ENCODE measurements at regions not wholly inside any gene's neighbourhood (a gene's known extent, or its start where the extent isn't known, plus 50 kb on each side); places are given as distances from the start of the nearest gene placed in this dataset.
"Not testable (repeated sequence)": the region's sequence is repeated elsewhere in the genome, so short reads cannot be mapped to it uniquely, and the experiment has no call there.

GRCh38 chr3:139109271-139109670, 64.6 kb upstream of the PRR23C start:
- CTCF ChIA-PET = no interaction called here

GRCh38 chr3:139110072-139110830, 65.6 kb upstream of the PRR23C start:
- peaks cover 15 to 33% (median 22%) of the 10 kb centered on the region in 5 donors for H3K27me3 Mint-ChIP-seq
- H3K4me3 Mint-ChIP-seq = no peak overlapping the region
- CTCF ChIA-PET = interaction anchor here (0.6 kb wide), 1 partner anchor 447 kb away, joined by 6 read pairs; no protein-coding TSS in a partner anchor

More at GRCh38 chr3:139109271-139109670, 64.6 kb upstream of the PRR23C start:
- intact Hi-C loops (cut with micrococcal nuclease) = no loop called here
- no peaks in the 10 kb centered on the region for H3K36me3 Mint-ChIP-seq
- no peaks in the 10 kb centered on the region for H3K36me3 ChIP-seq (ENCODE audit: control insufficient read depth in 2 of 3, insufficient read depth in 3 of 3, low read length in 3 of 3)
- no peak overlapping the region for H3K27ac Mint-ChIP-seq
- peaks cover 15 to 33% (median 22%) of the 10 kb centered on the region in 5 donors for H3K27me3 Mint-ChIP-seq
- H3K9me3 ChIP-seq (ENCODE audit: control insufficient read depth in 2 of 3, low read length in 3 of 3) = no peaks in the 10 kb centered on the region
- H3K27me3 ChIP-seq (ENCODE audit: control insufficient read depth in 2 of 2, insufficient read depth in 2 of 2, low read length in 2 of 2) = no peaks in the 10 kb centered on the region
- no peaks in the 10 kb centered on the region for H3K4me1 ChIP-seq (ENCODE audit: control insufficient read depth in 2 of 2, insufficient read depth in 2 of 2, low read length in 2 of 2)
- ATAC-seq (no peak), DNase-seq (peak in 1 of 9 donors; percentile 4)
- no peak overlapping the region for H3K4me3 Mint-ChIP-seq
- H3K4me1 Mint-ChIP-seq = peaks cover 0 to 8% (median 6%) of the 10 kb centered on the region in 7 donors
- H3K27ac ChIP-seq (ENCODE audit: low read depth, low read length) = no peak overlapping the region
- POLR2A ChIA-PET = no interaction called here
- H3K4me3 ChIP-seq (ENCODE audit: low read length) = no peak overlapping the region
- no peaks in the 10 kb centered on the region for H3K9me3 Mint-ChIP-seq

GRCh38 chr3:139110929-139111328, 66.2 kb upstream of the PRR23C start:
- H3K27ac Mint-ChIP-seq; H3K9me3 ChIP-seq (ENCODE audit: control insufficient read depth in 2 of 3, low read length in 3 of 3); H3K4me1 Mint-ChIP-seq; H3K36me3 Mint-ChIP-seq; H3K36me3 ChIP-seq (ENCODE audit: control insufficient read depth in 2 of 3, insufficient read depth in 3 of 3, low read length in 3 of 3); ATAC-seq; H3K4me3 ChIP-seq (ENCODE audit: low read length); H3K27ac ChIP-seq (ENCODE audit: low read depth, low read length); H3K9me3 Mint-ChIP-seq; H3K4me1 ChIP-seq (ENCODE audit: control insufficient read depth in 2 of 2, insufficient read depth in 2 of 2, low read length in 2 of 2); POLR2A ChIA-PET; H3K27me3 ChIP-seq (ENCODE audit: control insufficient read depth in 2 of 2, insufficient read depth in 2 of 2, low read length in 2 of 2); H3K4me3 Mint-ChIP-seq: not testable (repeated sequence)
- intact Hi-C loops (cut with micrococcal nuclease) = loop anchor here in 1 of 2 donors (10.0 kb wide), 1 partner anchor 176 kb away; no protein-coding TSS in a partner anchor
- CTCF ChIA-PET = interaction anchor here (0.6 to 1.3 kb wide), 2 partner anchors 20 to 446 kb away, joined by 3 to 6 read pairs; no protein-coding TSS in a partner anchor
- peaks cover 15 to 33% (median 22%) of the 10 kb centered on the region in 5 donors for H3K27me3 Mint-ChIP-seq
- peak in 1 of 9 donors; percentile 1 for DNase-seq

More at GRCh38 chr3:139110072-139110830, 65.6 kb upstream of the PRR23C start:
- peak in 1 of 9 donors; percentile 8 for DNase-seq
- Mint-ChIP-seq H3K4me1 (peaks cover 0 to 7% (median 6%) of the 10 kb centered on the region in 7 donors), H3K9me3 (no peaks in the 10 kb centered on the region), H3K36me3 (no peaks in the 10 kb centered on the region), H3K27ac (peak overlapping the region in 1 of 9 donors; percentile 0)
- ATAC-seq = no peak
- no peak overlapping the region for H3K4me3 ChIP-seq (ENCODE audit: low read length)
- intact Hi-C loops (cut with micrococcal nuclease) = loop anchor here in 1 of 2 donors (10.0 kb wide), 1 partner anchor 175 kb away; no protein-coding TSS in a partner anchor
- no peaks in the 10 kb centered on the region for H3K4me1 ChIP-seq (ENCODE audit: control insufficient read depth in 2 of 2, insufficient read depth in 2 of 2, low read length in 2 of 2)
- H3K36me3 ChIP-seq (ENCODE audit: control insufficient read depth in 2 of 3, insufficient read depth in 3 of 3, low read length in 3 of 3) = no peaks in the 10 kb centered on the region
- no peak overlapping the region for H3K27ac ChIP-seq (ENCODE audit: low read depth, low read length)
- POLR2A ChIA-PET = no interaction called here
- no peaks in the 10 kb centered on the region for H3K9me3 ChIP-seq (ENCODE audit: control insufficient read depth in 2 of 3, low read length in 3 of 3)
- no peaks in the 10 kb centered on the region for H3K27me3 ChIP-seq (ENCODE audit: control insufficient read depth in 2 of 2, insufficient read depth in 2 of 2, low read length in 2 of 2)

- H3K9me3 ChIP-seq (ENCODE audit: control insufficient read depth in 2 of 3, low read length in 3 of 3) = no peaks in the 10 kb centered on the region
- no peaks in the 10 kb centered on the region for H3K27me3 ChIP-seq (ENCODE audit: control insufficient read depth in 2 of 2, insufficient read depth in 2 of 2, low read length in 2 of 2)
- Mint-ChIP-seq H3K4me3 (no peak overlapping the region), H3K27ac (no peak overlapping the region), H3K27me3 (peaks cover 13 to 33% (median 22%) of the 10 kb centered on the region in 5 donors), H3K9me3 (no peaks in the 10 kb centered on the region), H3K36me3 (no peaks in the 10 kb centered on the region), H3K4me1 (peaks cover 0 to 7% (median 6%) of the 10 kb centered on the region in 7 donors)
- ChIA-PET POLR2A (interaction anchor here (1.0 kb wide), 1 partner anchor 219 kb away, joined by 3 read pairs; no protein-coding TSS in a partner anchor), CTCF (interaction anchor here (1.0 to 1.3 kb wide), 2 partner anchors 9 to 20 kb away, joined by 3 to 4 read pairs; no protein-coding TSS in a partner anchor)
- H3K4me3 ChIP-seq (ENCODE audit: low read length) = no peak overlapping the region
- no peaks in the 10 kb centered on the region for H3K36me3 ChIP-seq (ENCODE audit: control insufficient read depth in 2 of 3, insufficient read depth in 3 of 3, low read length in 3 of 3)
- no peak overlapping the region for H3K27ac ChIP-seq (ENCODE audit: low read depth, low read length)
- peak; percentile 64 for ATAC-seq
- no peaks in the 10 kb centered on the region for H3K4me1 ChIP-seq (ENCODE audit: control insufficient read depth in 2 of 2, insufficient read depth in 2 of 2, low read length in 2 of 2)
- intact Hi-C loops (cut with micrococcal nuclease) = loop anchor here (2.0 to 10.0 kb wide), 2 partner anchors 177 to 217 kb away; no protein-coding TSS in a partner anchor
- DNase-seq = peak in 8 of 9 donors; percentile 10 to 62 (median 36)
These were observed 66.9 kb upstream of the PRR23C start for GRCh38 chr3:139111392-139112229.

DNA sequence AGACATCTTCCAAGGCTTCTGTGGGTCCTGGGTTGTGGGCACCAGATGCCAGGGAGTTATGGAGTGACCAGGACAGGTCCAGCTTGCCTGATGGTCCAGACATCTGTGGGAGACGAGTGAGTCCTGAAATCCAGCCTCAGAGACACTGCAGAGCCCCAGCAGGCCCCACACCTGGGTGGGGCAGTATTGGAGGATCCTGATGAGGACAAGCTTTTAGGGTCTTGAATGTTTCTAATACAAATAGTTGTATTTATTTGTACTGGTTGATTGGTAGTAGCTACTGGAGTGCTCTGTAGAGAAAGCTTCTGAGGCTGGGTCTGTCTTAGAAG, 67.5 kb upstream of the PRR23C start:
- Mint-ChIP-seq H3K27me3 (peaks cover 10 to 32% (median 22%) of the 10 kb centered on the region in 5 donors), H3K36me3 (no peaks in the 10 kb centered on the region), H3K4me3 (no peak overlapping the region), H3K27ac (no peak overlapping the region), H3K4me1 (peaks cover 0 to 7% (median 6%) of the 10 kb centered on the region in 7 donors), H3K9me3 (no peaks in the 10 kb centered on the region)
- no peak overlapping the region for H3K27ac ChIP-seq (ENCODE audit: low read depth, low read length)
- H3K9me3 ChIP-seq (ENCODE audit: control insufficient read depth in 2 of 3, low read length in 3 of 3) = no peaks in the 10 kb centered on the region
- ChIA-PET CTCF (interaction anchor here (0.7 to 1.3 kb wide), 3 partner anchors 9 to 216 kb away, joined by 3 to 4 read pairs (median 3); no protein-coding TSS in a partner anchor), POLR2A (interaction anchor here (1.0 kb wide), 1 partner anchor 218 kb away, joined by 3 read pairs; no protein-coding TSS in a partner anchor)
- H3K27me3 ChIP-seq (ENCODE audit: control insufficient read depth in 2 of 2, insufficient read depth in 2 of 2, low read length in 2 of 2) = no peaks in the 10 kb centered on the region
- ATAC-seq (no peak), DNase-seq (no peak)
- intact Hi-C loops (cut with micrococcal nuclease) = loop anchor here (2.0 to 10.0 kb wide), 2 partner anchors 177 to 217 kb away; no protein-coding TSS in a partner anchor
- no peak overlapping the region for H3K4me3 ChIP-seq (ENCODE audit: low read length)
- no peaks in the 10 kb centered on the region for H3K36me3 ChIP-seq (ENCODE audit: control insufficient read depth in 2 of 3, insufficient read depth in 3 of 3, low read length in 3 of 3)
- H3K4me1 ChIP-seq (ENCODE audit: control insufficient read depth in 2 of 2, insufficient read depth in 2 of 2, low read length in 2 of 2) = no peaks in the 10 kb centered on the region

GRCh38 chr3:139113231-139113992, 68.7 kb upstream of the PRR23C start:
- no peaks in the 10 kb centered on the region for H3K4me1 ChIP-seq (ENCODE audit: control insufficient read depth in 2 of 2, insufficient read depth in 2 of 2, low read length in 2 of 2)
- H3K27me3 ChIP-seq (ENCODE audit: control insufficient read depth in 2 of 2, insufficient read depth in 2 of 2, low read length in 2 of 2) = no peaks in the 10 kb centered on the region
- H3K27ac Mint-ChIP-seq = no peak overlapping the region
- no peaks in the 10 kb centered on the region for H3K9me3 ChIP-seq (ENCODE audit: control insufficient read depth in 2 of 3, low read length in 3 of 3)
- POLR2A ChIA-PET = no interaction called here
- H3K4me3 ChIP-seq (ENCODE audit: low read length) = no peak overlapping the region
- DNase-seq (peak in 1 of 9 donors; percentile 22), ATAC-seq (peak; percentile 28)
- intact Hi-C loops (cut with micrococcal nuclease) = loop anchor here (2.0 to 10.0 kb wide), 2 partner anchors 179 to 215 kb away; no protein-coding TSS in a partner anchor
- peaks cover 0 to 7% (median 6%) of the 10 kb centered on the region in 7 donors for H3K4me1 Mint-ChIP-seq
- H3K27ac ChIP-seq (ENCODE audit: low read depth, low read length) = no peak overlapping the region
- H3K36me3 ChIP-seq (ENCODE audit: control insufficient read depth in 2 of 3, insufficient read depth in 3 of 3, low read length in 3 of 3) = no peaks in the 10 kb centered on the region
- H3K4me3 Mint-ChIP-seq = no peak overlapping the region
- H3K36me3 Mint-ChIP-seq = no peaks in the 10 kb centered on the region
- CTCF ChIA-PET = interaction anchor here (0.7 kb wide), 1 partner anchor 217 kb away, joined by 3 read pairs; no protein-coding TSS in a partner anchor
- H3K27me3 Mint-ChIP-seq = peaks cover 10 to 28% (median 22%) of the 10 kb centered on the region in 5 donors
- no peaks in the 10 kb centered on the region for H3K9me3 Mint-ChIP-seq

All from naive thymus-derived CD4-positive, alpha-beta T cell (primary cell).